Thoracic aorta (tissue), 2 donors: ENCODE measurements at regions not wholly inside any gene's neighbourhood (a gene's known extent, or its start where the extent isn't known, plus 50 kb on each side); places are given as distances from the start of the nearest gene placed in this dataset.
A peak's percentile ranks its signal among the peaks of the same experiment; 100 is the strongest.

Source experiments
- ATAC-seq: fragments of 150-250 bp; one replicate; pipeline ENCODE4 v1.8.0; 2017; ENCODE audit warnings: low read depth; ENCODE audit not compliant: insufficient number of reproducible peaks, low FRiP score
- DNase-seq: peaks from one replicate; pipeline ENCODE4 v3.0.0-alpha.2; 2020; ENCODE audit warnings: low spot score
- H3K27ac ChIP-seq, 2 donors: fragments of 200-600 bp; sonication (generic); 1 replicate in 1 of 2; 2 replicates in 1 of 2; pipeline ENCODE4 v1.5.1; 2016; ENCODE audit warnings: mild to moderate bottlenecking in 2 of 2, moderate library complexity in 2 of 2
- H3K27me3 ChIP-seq: fragments of 200-600 bp; sonication (generic); replicated peaks from 2 replicates; pipeline ENCODE4 v1.6.0; 2016; ENCODE audit warnings: mild to moderate bottlenecking; ENCODE audit not compliant: insufficient read depth
- H3K36me3 ChIP-seq: fragments of 200-600 bp; sonication (generic); one replicate; pipeline ENCODE4 v1.5.1; 2016
- H3K4me1 ChIP-seq, 2 donors: fragments of 200-600 bp; sonication (generic); 1 replicate in 1 of 2; 2 replicates in 1 of 2; pipeline versions ENCODE4 v1.5.1 to v1.6.0; 2016; ENCODE audit warnings: low read depth in 2 of 2, mild to moderate bottlenecking in 1 of 2; ENCODE audit not compliant: control insufficient read depth in 1 of 2
- H3K4me3 ChIP-seq: fragments of 200-600 bp; sonication (generic); 2 replicates; pipeline ENCODE4 v1.5.1; 2016; ENCODE audit warnings: mild to moderate bottlenecking
- H3K9me3 ChIP-seq: fragments of 200-600 bp; sonication (generic); 2 replicates; pipeline ENCODE4 v1.5.1; 2016
- CTCF ChIP-seq: fragments of 200-600 bp; sonication (generic); IDR thresholded peaks from one replicate; pipeline ENCODE4 v1.5.1; 2019; ENCODE audit warnings: antibody characterized with exemption

- Histone ChIP-seq H3K9me3 (no peaks in the 10 kb centered on the region), H3K4me3 (no peak overlapping the region), H3K36me3 (no peaks in the 10 kb centered on the region), H3K27me3 (no peaks in the 10 kb centered on the region), H3K27ac (no peak overlapping the region), H3K4me1 (no peaks in the 10 kb centered on the region)
- no peak for TF ChIP-seq CTCF
- no peak for DNase-seq
- no peak for ATAC-seq
These were observed 144.7 kb upstream of the INHBA start for GRCh38 chr7:41847606-41848005.

- H3K9me3 ChIP-seq: no peaks in the 10 kb centered on the region
- H3K27ac ChIP-seq: no peak overlapping the region
- no peaks in the 10 kb centered on the region for H3K36me3 ChIP-seq
- DNase-seq: no peak
- no peaks in the 10 kb centered on the region for H3K4me1 ChIP-seq
- H3K27me3 ChIP-seq: no peaks in the 10 kb centered on the region
- TF ChIP-seq CTCF: no peak
- no peak for ATAC-seq
- no peak overlapping the region for H3K4me3 ChIP-seq
These were observed 144.3 kb upstream of the INHBA start for GRCh38 chr7:41847151-41847550.

GRCh38 chr7:41842956-41843355 is 140.1 kb upstream of the INHBA start:
- ATAC-seq (no peak), DNase-seq (no peak)
- H3K27ac ChIP-seq: no peak overlapping the region
- TF ChIP-seq CTCF: no peak
- no peaks in the 10 kb centered on the region for H3K4me1 ChIP-seq
- H3K36me3 ChIP-seq: no peaks in the 10 kb centered on the region
- no peaks in the 10 kb centered on the region for H3K27me3 ChIP-seq
- no peaks in the 10 kb centered on the region for H3K9me3 ChIP-seq
- no peak overlapping the region for H3K4me3 ChIP-seq

GRCh38 chr7:41837916-41838315 is 135.0 kb upstream of the INHBA start:
- Histone ChIP-seq H3K9me3 (no peaks in the 10 kb centered on the region), H3K4me1 (peaks cover 5 to 19% of the 10 kb centered on the region in 2 donors), H3K4me3 (no peak overlapping the region), H3K27ac (no peak overlapping the region), H3K27me3 (no peaks in the 10 kb centered on the region), H3K36me3 (no peaks in the 10 kb centered on the region)
- no peak for TF ChIP-seq CTCF
- no peak for ATAC-seq
- no peak for DNase-seq

GRCh38 chr7:41835976-41836530 is 133.2 kb upstream of the INHBA start:
- ATAC-seq: no peak
- Histone ChIP-seq H3K27me3 (no peaks in the 10 kb centered on the region), H3K4me3 (no peak overlapping the region), H3K4me1 (peaks cover 5 to 19% of the 10 kb centered on the region in 2 donors), H3K36me3 (no peaks in the 10 kb centered on the region), H3K9me3 (no peaks in the 10 kb centered on the region), H3K27ac (peak overlapping the region; percentile 74 to 78)
- DNase-seq: no peak
- TF ChIP-seq CTCF: no peak
